ENCODE measurements at regions not wholly inside any gene's neighbourhood (a gene's known extent, or its start where the extent isn't known, plus 50 kb on each side); places are given as distances from the start of the nearest gene placed in this dataset.

GRCh38 chr5:60101573-60101972 is 208.0 kb upstream of the PDE4D start:
- TF ChIP-seq POLR2AphosphoS5 (IDR thresholded peaks at IDR 0.05; ENCODE audit: low read depth, low read length) (no peak), SIN3A (IDR thresholded peaks at IDR 0.05; ENCODE audit: borderline replicate concordance, insufficient read depth, low read length) (no peak)
- TF ChIP-seq, protein P1, sequence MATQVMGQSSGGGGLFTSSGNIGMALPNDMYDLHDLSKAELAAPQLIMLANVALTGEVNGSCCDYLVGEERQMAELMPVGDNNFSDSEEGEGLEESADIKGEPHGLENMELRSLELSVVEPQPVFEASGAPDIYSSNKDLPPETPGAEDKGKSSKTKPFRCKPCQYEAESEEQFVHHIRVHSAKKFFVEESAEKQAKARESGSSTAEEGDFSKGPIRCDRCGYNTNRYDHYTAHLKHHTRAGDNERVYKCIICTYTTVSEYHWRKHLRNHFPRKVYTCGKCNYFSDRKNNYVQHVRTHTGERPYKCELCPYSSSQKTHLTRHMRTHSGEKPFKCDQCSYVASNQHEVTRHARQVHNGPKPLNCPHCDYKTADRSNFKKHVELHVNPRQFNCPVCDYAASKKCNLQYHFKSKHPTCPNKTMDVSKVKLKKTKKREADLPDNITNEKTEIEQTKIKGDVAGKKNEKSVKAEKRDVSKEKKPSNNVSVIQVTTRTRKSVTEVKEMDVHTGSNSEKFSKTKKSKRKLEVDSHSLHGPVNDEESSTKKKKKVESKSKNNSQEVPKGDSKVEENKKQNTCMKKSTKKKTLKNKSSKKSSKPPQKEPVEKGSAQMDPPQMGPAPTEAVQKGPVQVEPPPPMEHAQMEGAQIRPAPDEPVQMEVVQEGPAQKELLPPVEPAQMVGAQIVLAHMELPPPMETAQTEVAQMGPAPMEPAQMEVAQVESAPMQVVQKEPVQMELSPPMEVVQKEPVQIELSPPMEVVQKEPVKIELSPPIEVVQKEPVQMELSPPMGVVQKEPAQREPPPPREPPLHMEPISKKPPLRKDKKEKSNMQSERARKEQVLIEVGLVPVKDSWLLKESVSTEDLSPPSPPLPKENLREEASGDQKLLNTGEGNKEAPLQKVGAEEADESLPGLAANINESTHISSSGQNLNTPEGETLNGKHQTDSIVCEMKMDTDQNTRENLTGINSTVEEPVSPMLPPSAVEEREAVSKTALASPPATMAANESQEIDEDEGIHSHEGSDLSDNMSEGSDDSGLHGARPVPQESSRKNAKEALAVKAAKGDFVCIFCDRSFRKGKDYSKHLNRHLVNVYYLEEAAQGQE (IDR thresholded peaks at IDR 0.05; ENCODE audit: insufficient read depth in 1 of 2, low read depth in 2 of 2, low read length in 2 of 2): no peak
